Cardiac fibroblast (primary cell): ENCODE measurements at regions not wholly inside any gene's neighbourhood (a gene's known extent, or its start where the extent isn't known, plus 50 kb on each side); places are given as distances from the start of the nearest gene placed in this dataset.
"Not testable (repeated sequence)": the region's sequence is repeated elsewhere in the genome, so short reads cannot be mapped to it uniquely, and the experiment has no call there.

Experiments used
- DNase-seq, 2 donors: peaks; one replicate each; pipeline versions ENCODE4 v3.0.0 to v3.0.0-alpha.2; 2010; ENCODE audit warnings: low read depth in 2 of 2
- H3K4me3 ChIP-seq, 2 donors: replicated peaks in 1 of 2; 1 replicate in 1 of 2; 2 replicates in 1 of 2; pipeline ENCODE4 v1.5.1; 2011; ENCODE audit warnings: low read depth in 2 of 2, low read length in 2 of 2, mild to moderate bottlenecking in 2 of 2, moderate library complexity in 1 of 2
- CTCF ChIP-seq: IDR thresholded peaks from one replicate; pipeline ENCODE4 v1.5.1; 2011; ENCODE audit warnings: low read depth, mild to moderate bottlenecking, low read length, inconsistent platforms

GRCh38 chr5:91591076-91591475 lies 208.0 kb upstream of the ARRDC3 start:
- no peak for TF ChIP-seq CTCF
- DNase-seq = peak in 1 of 2 donors; percentile 9
- H3K4me3 ChIP-seq = no peak overlapping the region

GRCh38 chr5:91586232-91586631 lies 203.1 kb upstream of the ARRDC3 start:
- TF ChIP-seq CTCF = no peak
- DNase-seq = no peak
- no peak overlapping the region for H3K4me3 ChIP-seq

- H3K4me3 ChIP-seq = no peak overlapping the region
- TF ChIP-seq CTCF = no peak
- no peak for DNase-seq
These were observed 201.2 kb upstream of the ARRDC3 start for GRCh38 chr5:91584352-91584751.

- not testable (repeated sequence) for H3K4me3 ChIP-seq
These were observed 182.9 kb upstream of the ARRDC3 start for GRCh38 chr5:91566012-91566411.

GRCh38 chr5:91562922-91563321 lies 179.8 kb upstream of the ARRDC3 start:
- H3K4me3 ChIP-seq = no peak overlapping the region
- no peak for DNase-seq
- TF ChIP-seq CTCF = no peak

More at GRCh38 chr5:91566012-91566411, 182.9 kb upstream of the ARRDC3 start:
- DNase-seq = not testable (repeated sequence)

- DNase-seq = peak in 1 of 2 donors; percentile 45
- no peak for TF ChIP-seq CTCF
- no peak overlapping the region for H3K4me3 ChIP-seq
These were observed 158.6 kb upstream of the ARRDC3 start for GRCh38 chr5:91541696-91542095.

- no peak for TF ChIP-seq CTCF
- DNase-seq = no peak
- H3K4me3 ChIP-seq = no peak overlapping the region
These were observed 155.1 kb upstream of the ARRDC3 start for GRCh38 chr5:91538179-91538578.
